Epithelial cell of proximal tubule (primary cell): ENCODE measurements at regions not wholly inside any gene's neighbourhood (a gene's known extent, or its start where the extent isn't known, plus 50 kb on each side); places are given as distances from the start of the nearest gene placed in this dataset.

ENCODE experiments used
- DNase-seq: peaks from one replicate; pipeline ENCODE4 v3.0.0-alpha.2; 2011; ENCODE audit warnings: low read depth
- H3K4me3 ChIP-seq: 2 replicates; pipeline ENCODE4 v1.5.1; 2011; ENCODE audit warnings: low read depth, mild to moderate bottlenecking, low read length
- CTCF ChIP-seq: conservative IDR thresholded peaks from 2 replicates; pipeline ENCODE4 v1.5.1; 2012; ENCODE audit warnings: low read depth, mild to moderate bottlenecking, low read length

DNA sequence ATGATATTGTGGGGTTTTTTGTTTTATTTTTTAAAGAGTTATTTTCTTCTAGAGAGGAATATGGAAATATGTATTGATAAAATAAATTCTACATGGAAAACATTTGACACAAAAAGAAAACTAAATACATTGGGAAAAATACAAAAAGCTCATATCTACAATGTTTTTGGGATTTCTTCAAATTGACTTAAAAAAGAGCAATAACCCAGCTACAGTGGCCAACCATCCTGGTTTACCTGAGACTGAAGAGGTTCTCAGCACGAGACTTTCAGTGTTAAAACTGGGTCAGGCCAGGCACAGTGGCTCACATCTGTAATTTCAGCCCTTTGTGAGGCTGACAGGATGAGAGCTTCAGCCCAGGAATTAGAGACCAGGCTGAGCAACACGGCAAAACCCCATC, 56.7 kb upstream of the MYCN start:
- DNase-seq, result no peak
- H3K4me3 ChIP-seq, result no peak overlapping the region
- TF ChIP-seq CTCF, result no peak

DNA sequence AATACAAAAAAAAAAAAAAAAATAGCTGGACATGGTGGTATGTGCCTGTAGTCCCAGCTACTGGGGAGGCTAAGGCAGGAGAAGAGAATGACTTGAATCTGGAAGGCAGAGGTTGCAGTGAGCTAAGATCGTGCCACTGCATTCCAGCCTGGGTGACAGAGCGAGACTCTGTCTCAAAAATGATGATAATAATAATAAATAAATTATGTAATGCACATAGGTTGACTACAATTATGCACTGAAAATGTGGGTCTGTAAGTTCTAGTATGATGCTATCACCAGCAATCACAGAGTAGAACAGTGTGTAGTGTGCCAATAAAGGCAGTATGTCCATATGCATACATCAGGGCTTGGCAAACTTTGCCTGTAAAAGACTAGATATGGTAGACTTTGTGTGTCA, 55.6 kb upstream of the MYCN start:
- H3K4me3 ChIP-seq, result no peak overlapping the region
- no peak for DNase-seq
- no peak for TF ChIP-seq CTCF

DNA sequence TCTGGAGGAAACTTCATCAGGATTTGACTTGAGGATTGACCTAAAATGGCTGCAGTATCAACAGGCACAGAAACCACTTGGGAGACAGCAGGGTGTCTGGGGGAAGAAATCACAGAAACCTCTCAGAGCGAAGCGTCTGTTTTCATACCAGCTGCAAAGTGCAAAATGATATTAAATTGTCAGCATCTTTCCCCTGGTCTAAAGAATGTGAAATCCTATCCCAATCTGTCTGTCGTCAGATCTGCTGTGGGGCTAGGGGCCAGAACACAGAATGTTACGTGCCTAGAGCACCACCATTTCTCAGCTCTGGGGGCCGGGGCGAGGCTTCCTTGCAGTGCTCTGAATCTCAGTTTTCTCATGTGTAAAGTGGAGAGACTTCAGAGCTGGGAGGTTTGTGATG, 54.1 kb upstream of the MYCN start:
- DNase-seq, result no peak
- no peak overlapping the region for H3K4me3 ChIP-seq
- TF ChIP-seq CTCF, result no peak

DNA sequence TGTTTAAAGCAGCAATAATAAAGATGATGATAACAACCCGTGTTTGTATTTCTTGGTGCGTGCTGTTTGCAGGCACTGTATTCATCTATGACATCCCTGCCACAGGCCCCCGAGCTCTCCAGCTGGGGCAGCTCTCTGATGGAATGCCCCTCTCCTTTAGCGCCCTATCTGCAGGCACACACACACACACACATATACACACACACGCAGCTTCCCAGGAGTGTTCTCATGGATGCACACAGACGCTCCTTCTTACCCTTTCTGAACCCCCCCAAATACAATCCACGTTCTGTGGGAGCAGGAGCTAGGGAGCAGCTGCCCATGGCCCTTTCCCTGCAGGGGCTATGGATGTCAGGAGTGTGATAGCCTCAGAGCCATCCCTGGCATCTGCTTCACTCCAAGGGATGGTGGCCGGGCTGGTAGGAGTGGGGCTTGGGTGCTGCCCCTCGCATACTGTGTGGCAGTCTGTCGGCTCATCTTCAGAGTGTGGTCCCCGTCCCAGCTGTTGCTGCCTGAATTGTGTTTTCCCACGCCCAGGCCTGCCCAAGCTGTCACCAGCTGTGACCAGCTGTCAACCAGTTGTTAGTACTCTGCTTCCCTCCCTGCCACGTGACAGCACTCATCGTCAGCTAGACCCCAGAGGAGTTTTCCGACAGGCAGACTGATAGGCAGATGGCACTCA, 50.8 kb upstream of the MYCN start:
- no peak for DNase-seq
- no peak for TF ChIP-seq CTCF
- H3K4me3 ChIP-seq, result no peak overlapping the region

DNA sequence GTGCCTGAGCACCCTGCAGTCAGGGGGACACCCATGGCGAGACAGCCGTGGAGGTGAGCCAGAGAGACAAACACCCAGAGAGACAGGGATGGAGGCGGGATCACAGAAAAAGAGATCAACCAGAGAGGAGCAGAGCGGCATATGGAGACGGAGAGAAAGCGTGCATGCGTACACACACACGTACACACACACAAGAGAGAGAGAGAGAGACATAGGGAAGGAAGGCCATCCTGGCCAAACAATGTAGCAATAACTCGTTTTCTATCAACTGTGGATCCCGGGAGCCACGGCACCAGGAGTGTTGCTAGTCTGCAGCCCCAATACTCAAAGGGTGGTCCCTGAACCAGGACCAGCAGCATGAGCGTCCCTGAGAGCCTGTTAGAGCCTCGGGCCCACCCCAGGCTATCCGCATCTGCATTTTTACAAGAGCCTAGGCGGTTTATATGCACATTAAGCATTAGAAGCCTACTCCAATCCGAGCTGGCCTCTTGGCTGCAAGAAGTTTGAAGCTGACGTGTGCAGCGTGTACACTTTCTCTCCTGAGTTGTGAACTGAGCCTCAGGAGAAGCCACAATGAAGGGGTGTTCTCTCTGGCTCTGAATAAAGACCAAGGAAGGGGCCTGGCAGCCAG, 50.1 kb upstream of the MYCN start:
- TF ChIP-seq CTCF, result no peak
- H3K4me3 ChIP-seq, result no peak overlapping the region
- no peak for DNase-seq
